Stimulated activated CD8-positive, alpha-beta memory T cell treated with anti-CD3 and anti-CD28 coated beads, Interleukin-7, amount 100 ng/mL, for 48 hours (primary cell): ENCODE measurements at regions not wholly inside any gene's neighbourhood (a gene's known extent, or its start where the extent isn't known, plus 50 kb on each side); places are given as distances from the start of the nearest gene placed in this dataset.

Experiments
- DNase-seq, 2 donors: peaks; one replicate each; pipeline ENCODE4 v3.0.0-alpha.2; 2020; ENCODE audit warnings: low read depth in 1 of 2; ENCODE audit errors: extremely low read depth in 1 of 2

- DNase-seq = no peak
These were observed 288.6 kb upstream of the USP24 start for GRCh38 chr1:55503663-55504305.

GRCh38 chr1:55500601-55501000 is 285.4 kb upstream of the USP24 start:
- no peak for DNase-seq

GRCh38 chr1:55490547-55490946 is 275.4 kb upstream of the USP24 start:
- DNase-seq = no peak

- no peak for DNase-seq
These were observed 269.0 kb upstream of the USP24 start for GRCh38 chr1:55484173-55484572.

- DNase-seq = no peak
These were observed 268.4 kb upstream of the USP24 start for GRCh38 chr1:55483523-55483922.

- DNase-seq = no peak
These were observed 266.5 kb upstream of the USP24 start for GRCh38 chr1:55481634-55482033.

GRCh38 chr1:55480029-55480795 is 265.0 kb upstream of the USP24 start:
- no peak for DNase-seq

- DNase-seq = no peak
These were observed 263.6 kb upstream of the USP24 start for GRCh38 chr1:55478742-55479141.

- DNase-seq = no peak
These were observed 262.8 kb upstream of the USP24 start for GRCh38 chr1:55477953-55478352.

GRCh38 chr1:55476445-55477015 is 261.4 kb upstream of the USP24 start:
- no peak for DNase-seq

- no peak for DNase-seq
These were observed 259.1 kb upstream of the USP24 start for GRCh38 chr1:55474168-55474786.

- no peak for DNase-seq
These were observed 258.5 kb upstream of the USP24 start for GRCh38 chr1:55473661-55474060.

GRCh38 chr1:55472784-55473183 is 257.6 kb upstream of the USP24 start:
- DNase-seq = no peak

- no peak for DNase-seq
These were observed 257.0 kb upstream of the USP24 start for GRCh38 chr1:55472115-55472514.

GRCh38 chr1:55468142-55468795 is 253.1 kb upstream of the USP24 start:
- DNase-seq = no peak

GRCh38 chr1:55466921-55467320 is 251.8 kb upstream of the USP24 start:
- no peak for DNase-seq

- DNase-seq = no peak
These were observed 251.2 kb upstream of the USP24 start for GRCh38 chr1:55466373-55466772.

- DNase-seq = no peak
These were observed 249.4 kb upstream of the USP24 start for GRCh38 chr1:55464550-55464949.

GRCh38 chr1:55463814-55464475 is 248.8 kb upstream of the USP24 start:
- no peak for DNase-seq

- DNase-seq = no peak
These were observed 242.7 kb upstream of the USP24 start for GRCh38 chr1:55457874-55458273.

GRCh38 chr1:55456971-55457370 is 241.8 kb upstream of the USP24 start:
- DNase-seq = no peak
